ENCODE measurements at regions not wholly inside any gene's neighbourhood (a gene's known extent, or its start where the extent isn't known, plus 50 kb on each side); places are given as distances from the start of the nearest gene placed in this dataset.

GRCh38 chr6:4347877-4348276 is 212.5 kb upstream of the ECI2 start:
- TF ChIP-seq CTCF (conservative IDR thresholded peaks at IDR 0.05) (no peak), ZFX (IDR thresholded peaks at IDR 0.05) (no peak)
